A549 (cell line): ENCODE measurements at regions not wholly inside any gene's neighbourhood (a gene's known extent, or its start where the extent isn't known, plus 50 kb on each side); places are given as distances from the start of the nearest gene placed in this dataset.

Experiments used
- ATAC-seq, 2 experiments: fragments of 200-7000 bp in 1 of 2; fragments of >200 bp in 1 of 2; cut with Nextera tagmentation in 1 of 2; cut with Tn5 transposase in 1 of 2; 3 replicates each; pipeline versions ENCODE4 v1.8.0 to v1.9.1; 2018 to 2020; ENCODE audit warnings: mild to moderate bottlenecking in 1 of 2, moderate library complexity in 1 of 2
- CTCF ChIA-PET: fragments of 300-600 bp; sonication (Branson Sonifier 250); formaldehyde crosslinking; extraction: SDS; loops from one replicate; lab custom pipeline; 2021; ENCODE audit warnings: antibody characterized with exemption, inconsistent platforms; lab: Yijun Ruan, JAX
- POLR2A ChIA-PET: fragments of 350-600 bp; formaldehyde crosslinking; extraction: SDS; loops from one replicate; lab custom pipeline; 2021; ENCODE audit warnings: antibody characterized with exemption, inconsistent platforms; lab: Yijun Ruan, JAX
- DNase-seq, 2 experiments: peaks; one replicate each; pipeline versions ENCODE4 v3.0.0 to v3.0.0-alpha.2; 2011 to 2016; ENCODE audit warnings: low read depth in 1 of 2, low spot score in 1 of 2
- FAIRE-seq: peaks from 2 replicates; lab custom pipeline; 2011; peaks lifted over from hg19 to GRCh38; lab: Jason Lieb, UNC
- H3K27ac ChIP-seq, 2 experiments: fragments of >200 bp; sonication (Bioruptor Twin); formaldehyde crosslinking; 3 replicates each; pipeline ENCODE4 v1.5.1; 2016 to 2017
- H3K4me1 ChIP-seq: fragments of >200 bp; sonication (Bioruptor Twin); formaldehyde crosslinking; 3 replicates; pipeline ENCODE4 v1.6.1; 2016
- H3K4me2 ChIP-seq: fragments of >200 bp; sonication (Bioruptor Twin); formaldehyde crosslinking; 3 replicates; pipeline ENCODE4 v1.6.1; 2016
- H3K4me3 ChIP-seq: fragments of >200 bp; sonication (Bioruptor Twin); formaldehyde crosslinking; 3 replicates; pipeline ENCODE4 v1.5.1; 2016
- H3K9me3 ChIP-seq: fragments of >200 bp; sonication (Bioruptor Twin); formaldehyde crosslinking; 3 replicates; pipeline ENCODE4 v1.6.1; 2016
- CHD2 ChIP-seq: fragments of 150-350 bp; IDR thresholded peaks from 2 replicates; pipeline ENCODE4 v1.6.1; 2014; ENCODE audit warnings: low read length; ENCODE audit not compliant: partially characterized antibody
- CHD4 ChIP-seq: fragments of 200-600 bp; sonication (generic); IDR thresholded peaks from 2 replicates; pipeline ENCODE4 v1.6.1; 2016; ENCODE audit warnings: antibody characterized with exemption, mild to moderate bottlenecking, borderline replicate concordance
- FOSL2 ChIP-seq, 2 experiments: fragments of 450-650 bp in 1 of 2; fragments of >200 bp in 1 of 2; sonication (Bioruptor Twin) in 1 of 2; formaldehyde crosslinking; IDR thresholded peaks; 2 replicates each; pipeline versions ENCODE4 v1.5.0 to v1.6.1; 2016 to 2020; ENCODE audit warnings: mild to moderate bottlenecking in 1 of 2, moderate library complexity in 1 of 2
- GATA3 ChIP-seq: IDR thresholded peaks from 2 replicates; pipeline ENCODE4 v1.6.1; 2012; ENCODE audit warnings: borderline replicate concordance
- HMGXB4 ChIP-seq: fragments of 250-450 bp; sonication (Bioruptor Pico); IDR thresholded peaks from 2 replicates; pipeline ENCODE4 v1.5.0; 2021; ENCODE audit warnings: mild to moderate bottlenecking, moderate library complexity, borderline replicate concordance
- HOXB5 ChIP-seq: fragments of 250-450 bp; sonication (Bioruptor Pico); IDR thresholded peaks from 2 replicates; pipeline ENCODE4 v1.5.0; 2020; ENCODE audit warnings: mild to moderate bottlenecking, moderate library complexity
- MAFK ChIP-seq: fragments of 450-650 bp; IDR thresholded peaks from 2 replicates; pipeline ENCODE4 v1.6.1; 2014; ENCODE audit not compliant: partially characterized antibody
- MAZ ChIP-seq: fragments of 150-350 bp; IDR thresholded peaks from 2 replicates; pipeline ENCODE4 v1.6.1; 2014; ENCODE audit warnings: antibody characterized with exemption, low read depth, low read length, borderline replicate concordance
- PBX3 ChIP-seq: IDR thresholded peaks from 2 replicates; pipeline ENCODE4 v1.6.1; 2012
- RAD21 ChIP-seq, 2 experiments: fragments of >200 bp in 1 of 2; sonication (Bioruptor Twin) in 1 of 2; formaldehyde crosslinking in 1 of 2; IDR thresholded peaks in 1 of 2; conservative IDR thresholded peaks in 1 of 2; 2 replicates in 1 of 2; 3 replicates in 1 of 2; pipeline ENCODE4 v1.6.1; 2012 to 2018; ENCODE audit warnings: inconsistent platforms in 1 of 2
- RARB ChIP-seq: fragments of 250-450 bp; sonication (Bioruptor Pico); IDR thresholded peaks from 2 replicates; pipeline ENCODE4 v1.8.0; 2021; ENCODE audit warnings: mild to moderate bottlenecking, moderate library complexity
- RNF2 ChIP-seq: fragments of 200-600 bp; sonication (generic); IDR thresholded peaks from 2 replicates; pipeline ENCODE4 v1.6.1; 2016; ENCODE audit warnings: low read depth, mild to moderate bottlenecking, antibody characterized with exemption, moderate library complexity, borderline replicate concordance
- ZNF302 ChIP-seq: fragments of 250-450 bp; sonication (Bioruptor Pico); IDR thresholded peaks from 2 replicates; pipeline ENCODE4 v1.9.0; 2021; ENCODE audit warnings: inconsistent platforms, mild to moderate bottlenecking, moderate library complexity
- ZSCAN20 ChIP-seq: fragments of 250-450 bp; sonication (Bioruptor Pico); IDR thresholded peaks from 2 replicates; pipeline ENCODE4 v1.8.0; 2022; ENCODE audit warnings: mild to moderate bottlenecking, moderate library complexity
- WGBS: methylation state at CpG from one replicate; pipeline ENCODE4 v1.1.6; 2017; ENCODE audit errors: missing lambda C conversion rate; 5-methylcytosine and 5-hydroxymethylcytosine counted together
- TF ChIP-seq, protein P1 (sequence below): fragments of 450-650 bp; IDR thresholded peaks from 2 replicates; pipeline ENCODE4 v1.6.1; 2014; ENCODE audit warnings: antibody characterized with exemption
- TF ChIP-seq, protein P2 (sequence below): fragments of >200 bp; sonication (Bioruptor Twin); formaldehyde crosslinking; IDR thresholded peaks from 3 replicates; pipeline ENCODE4 v1.5.1; 2016

GRCh38 chr2:121900391-121900790 lies 144.9 kb downstream of the TSN start (continued):
- TF ChIP-seq FOSL2 (IDR thresholded peaks at IDR 0.05): no peak
- no peak for TF ChIP-seq FOSL2 (CRISPR knock-in tag; IDR thresholded peaks at IDR 0.05)
- no peak for TF ChIP-seq CHD2
- TF ChIP-seq MAFK: no peak
- no peak for TF ChIP-seq RAD21 (conservative IDR thresholded peaks at IDR 0.05 in 1 of 2, IDR thresholded peaks at IDR 0.05 in 1 of 2)
- TF ChIP-seq ZSCAN20 (CRISPR knock-in tag): no peak

GRCh38 chr2:121902171-121902591 lies 146.7 kb downstream of the TSN start:
- DNase-seq (no peak), FAIRE-seq (no peak), ATAC-seq (peak in 1 of 2 experiments; percentile 44; a peak in 3 of 6 replicates)
- no peak overlapping the region for H3K4me3 ChIP-seq
- TF ChIP-seq, protein P1, sequence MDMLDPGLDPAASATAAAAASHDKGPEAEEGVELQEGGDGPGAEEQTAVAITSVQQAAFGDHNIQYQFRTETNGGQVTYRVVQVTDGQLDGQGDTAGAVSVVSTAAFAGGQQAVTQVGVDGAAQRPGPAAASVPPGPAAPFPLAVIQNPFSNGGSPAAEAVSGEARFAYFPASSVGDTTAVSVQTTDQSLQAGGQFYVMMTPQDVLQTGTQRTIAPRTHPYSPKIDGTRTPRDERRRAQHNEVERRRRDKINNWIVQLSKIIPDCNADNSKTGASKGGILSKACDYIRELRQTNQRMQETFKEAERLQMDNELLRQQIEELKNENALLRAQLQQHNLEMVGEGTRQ: no peak
- no peak for TF ChIP-seq MAFK
- no peak for TF ChIP-seq MAZ
- TF ChIP-seq RAD21 (conservative IDR thresholded peaks at IDR 0.05 in 1 of 2, IDR thresholded peaks at IDR 0.05 in 1 of 2): peak in 1 of 2 experiments; percentile 13; a peak in 1 of 5 replicates
- ChIA-PET POLR2A (no interaction called here), CTCF (no interaction called here)
- H3K4me2 ChIP-seq: no peak overlapping the region
- 58% methylated on average over 18 of the region's 18 CpGs for WGBS
- H3K9me3 ChIP-seq: no peaks in the 10 kb centered on the region
- no peak overlapping the region for H3K27ac ChIP-seq
- no peaks in the 10 kb centered on the region for H3K4me1 ChIP-seq

- DNase-seq: no peak
- POLR2A ChIA-PET: no interaction called here
- Histone ChIP-seq H3K4me3 (no peak overlapping the region), H3K4me2 (no peak overlapping the region), H3K27ac (no peak overlapping the region), H3K4me1 (no peaks in the 10 kb centered on the region), H3K9me3 (no peaks in the 10 kb centered on the region)
- no peak for TF ChIP-seq GATA3
- TF ChIP-seq CHD4: no peak
- no peak for TF ChIP-seq RAD21 (conservative IDR thresholded peaks at IDR 0.05 in 1 of 2, IDR thresholded peaks at IDR 0.05 in 1 of 2)
- no peak for TF ChIP-seq ZNF302 (CRISPR knock-in tag)
- TF ChIP-seq RARB (CRISPR knock-in tag): no peak
- no peak for TF ChIP-seq HOXB5 (CRISPR knock-in tag)
- TF ChIP-seq PBX3: no peak
- TF ChIP-seq, protein P2, sequence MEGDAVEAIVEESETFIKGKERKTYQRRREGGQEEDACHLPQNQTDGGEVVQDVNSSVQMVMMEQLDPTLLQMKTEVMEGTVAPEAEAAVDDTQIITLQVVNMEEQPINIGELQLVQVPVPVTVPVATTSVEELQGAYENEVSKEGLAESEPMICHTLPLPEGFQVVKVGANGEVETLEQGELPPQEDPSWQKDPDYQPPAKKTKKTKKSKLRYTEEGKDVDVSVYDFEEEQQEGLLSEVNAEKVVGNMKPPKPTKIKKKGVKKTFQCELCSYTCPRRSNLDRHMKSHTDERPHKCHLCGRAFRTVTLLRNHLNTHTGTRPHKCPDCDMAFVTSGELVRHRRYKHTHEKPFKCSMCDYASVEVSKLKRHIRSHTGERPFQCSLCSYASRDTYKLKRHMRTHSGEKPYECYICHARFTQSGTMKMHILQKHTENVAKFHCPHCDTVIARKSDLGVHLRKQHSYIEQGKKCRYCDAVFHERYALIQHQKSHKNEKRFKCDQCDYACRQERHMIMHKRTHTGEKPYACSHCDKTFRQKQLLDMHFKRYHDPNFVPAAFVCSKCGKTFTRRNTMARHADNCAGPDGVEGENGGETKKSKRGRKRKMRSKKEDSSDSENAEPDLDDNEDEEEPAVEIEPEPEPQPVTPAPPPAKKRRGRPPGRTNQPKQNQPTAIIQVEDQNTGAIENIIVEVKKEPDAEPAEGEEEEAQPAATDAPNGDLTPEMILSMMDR: no peak
- TF ChIP-seq RNF2: no peak
- no peak for TF ChIP-seq HMGXB4 (CRISPR knock-in tag)
- WGBS: 30% methylated on average over 7 of the region's 13 CpGs
- ATAC-seq: peak in 1 of 2 experiments; percentile 34; a peak in 3 of 6 replicates
- CTCF ChIA-PET: no interaction called here
- FAIRE-seq: no peak
Measured at GRCh38 chr2:121902616-121903015, 147.2 kb downstream of the TSN start.
